Endothelial cell of umbilical vein (primary cell): ENCODE measurements at regions not wholly inside any gene's neighbourhood (a gene's known extent, or its start where the extent isn't known, plus 50 kb on each side); places are given as distances from the start of the nearest gene placed in this dataset.

ENCODE experiments used
- BruUV-seq: library from RNA; stranded (reverse); fragments of 400-500 nt; replicated peaks from 2 replicates; lab custom pipeline; 2021; lab: Mats Ljungman, UMichigan
- CTCF ChIA-PET: fragments of 300-600, 350-600 bp; sonication (Branson Sonifier 250); formaldehyde crosslinking; loops from one replicate; lab custom pipeline; 2021; ENCODE audit warnings: antibody characterized with exemption, inconsistent platforms; lab: Charles Lee
- POLR2A ChIA-PET: fragments of 300-600, 350-600 bp; sonication (Branson Sonifier 250); formaldehyde crosslinking; loops from one replicate; lab custom pipeline; 2021; ENCODE audit warnings: antibody characterized with exemption, inconsistent platforms; lab: Charles Lee
- DNase-seq: peaks from one replicate; pipeline ENCODE4 v3.0.0-alpha.2; 2011; ENCODE audit warnings: low read depth, low spot score
- FAIRE-seq: peaks from 2 replicates; lab custom pipeline; 2011; peaks lifted over from hg19 to GRCh38; lab: Jason Lieb, UNC
- H2AFZ ChIP-seq: 2 replicates; pipeline ENCODE4 v1.6.0; 2012; ENCODE audit warnings: low read depth, low read length, control low read depth, inconsistent platforms
- H3K27ac ChIP-seq: 2 replicates; pipeline ENCODE4 v1.5.1; 2011; ENCODE audit warnings: low read depth, mild to moderate bottlenecking, control low read depth, low read length, moderate library complexity; ENCODE audit not compliant: insufficient read depth
- H3K27me3 ChIP-seq, 2 experiments: 2 replicates each; pipeline versions ENCODE4 v1.6.0 to v1.6.1; 2011; ENCODE audit warnings: low read length in 2 of 2, mixed read lengths in 1 of 2; ENCODE audit not compliant: control insufficient read depth in 2 of 2, insufficient read depth in 2 of 2
- H3K36me3 ChIP-seq, 2 experiments: 2 replicates in 1 of 2; 3 replicates in 1 of 2; pipeline ENCODE4 v1.5.1; 2011; ENCODE audit warnings: low read length in 2 of 2, mild to moderate bottlenecking in 1 of 2, moderate library complexity in 1 of 2; ENCODE audit not compliant: control insufficient read depth in 2 of 2, insufficient read depth in 2 of 2; ENCODE audit errors: extremely low read depth in 1 of 2
- H3K4me1 ChIP-seq: 3 replicates; pipeline ENCODE4 v1.5.1; 2011; ENCODE audit warnings: mild to moderate bottlenecking, low read length; ENCODE audit not compliant: control insufficient read depth, insufficient read depth; ENCODE audit errors: extremely low read depth
- H3K4me2 ChIP-seq: 2 replicates; pipeline ENCODE4 v1.6.1; 2011; ENCODE audit warnings: low read length, control low read depth, mixed read lengths; ENCODE audit not compliant: insufficient read depth
- H3K4me3 ChIP-seq, 3 experiments: fragments of 200-600 bp in 1 of 3; sonication (generic), shearing (Covaris generic) in 1 of 3; replicated peaks in 1 of 3; 2 replicates each; pipeline ENCODE4 v1.5.1; 2011 to 2016; ENCODE audit warnings: control low read depth in 3 of 3, low read length in 3 of 3, mild to moderate bottlenecking in 2 of 3, inconsistent platforms in 1 of 3, low read depth in 1 of 3, moderate library complexity in 1 of 3; ENCODE audit not compliant: insufficient read depth in 1 of 3
- H3K79me2 ChIP-seq: 2 replicates; pipeline ENCODE4 v1.6.0; 2012; ENCODE audit warnings: low read length, inconsistent platforms; ENCODE audit not compliant: control insufficient read depth, insufficient read depth
- H3K9ac ChIP-seq: replicated peaks from 2 replicates; pipeline ENCODE3; 2011; ENCODE audit warnings: low read length, control low read depth; ENCODE audit not compliant: insufficient read depth; ENCODE audit errors: extremely low read depth
- H3K9me1 ChIP-seq: replicated peaks from 3 replicates; pipeline ENCODE4 v1.6.0; 2011; ENCODE audit warnings: mild to moderate bottlenecking, low read length; ENCODE audit not compliant: control insufficient read depth, insufficient read depth; ENCODE audit errors: extremely low read depth
- H3K9me3 ChIP-seq: replicated peaks from 2 replicates; pipeline ENCODE4 v1.5.1; 2012; ENCODE audit warnings: low read length, inconsistent platforms; ENCODE audit not compliant: control insufficient read depth, insufficient read depth
- H4K20me1 ChIP-seq: replicated peaks from 2 replicates; pipeline ENCODE3; 2011; ENCODE audit warnings: mild to moderate bottlenecking, low read length; ENCODE audit not compliant: control insufficient read depth, insufficient read depth; ENCODE audit errors: extremely low read depth
- CTCF ChIP-seq, 2 donors: IDR thresholded peaks; 1 replicate in 1 of 2; 2 replicates in 1 of 2; pipeline ENCODE4 v1.5.1; 2011; ENCODE audit warnings: low read length in 2 of 2, mild to moderate bottlenecking in 2 of 2, moderate library complexity in 2 of 2, control low read depth in 1 of 2, inconsistent platforms in 1 of 2, low read depth in 1 of 2; ENCODE audit not compliant: insufficient read depth in 1 of 2; ENCODE audit errors: extremely low read depth in 1 of 2
- EZH2 ChIP-seq: IDR thresholded peaks from 2 replicates; pipeline ENCODE4 v1.6.1; 2012; ENCODE audit warnings: borderline replicate concordance, low read depth, mild to moderate bottlenecking, moderate library complexity, low read length, inconsistent platforms; ENCODE audit not compliant: severe bottlenecking
- FOS ChIP-seq: IDR thresholded peaks from 2 replicates; pipeline ENCODE4 v1.6.1; 2011; ENCODE audit warnings: mild to moderate bottlenecking, low read length, moderate library complexity, borderline replicate concordance; ENCODE audit not compliant: insufficient read depth
- GATA2 ChIP-seq: IDR thresholded peaks from 2 replicates; pipeline ENCODE4 v1.7.0; 2011; ENCODE audit warnings: low read depth, mild to moderate bottlenecking, moderate library complexity, mixed read lengths, low read length; ENCODE audit not compliant: insufficient read length, insufficient read depth
- JUN ChIP-seq: IDR thresholded peaks from 2 replicates; pipeline ENCODE4 v1.6.1; 2011; ENCODE audit warnings: borderline replicate concordance, low read depth; ENCODE audit not compliant: insufficient read length, insufficient read depth
- MAX ChIP-seq: IDR thresholded peaks from 2 replicates; pipeline ENCODE4 v1.6.1; 2011; ENCODE audit not compliant: insufficient read depth, insufficient read length
- MYC ChIP-seq: IDR thresholded peaks from one replicate; pipeline ENCODE4 v1.6.1; 2011; ENCODE audit warnings: mild to moderate bottlenecking, low read depth, low read length
- POLR2A ChIP-seq: IDR thresholded peaks from 2 replicates; pipeline ENCODE4 v1.6.1; 2012; ENCODE audit warnings: low read depth, mild to moderate bottlenecking, control low read depth, low read length
- POLR2AphosphoS5 ChIP-seq: IDR thresholded peaks from 2 replicates; pipeline ENCODE4 v1.6.1; 2012; ENCODE audit warnings: low read depth, mild to moderate bottlenecking, control low read depth, low read length, moderate library complexity; ENCODE audit not compliant: insufficient read depth
- dilution Hi-C: fragments of 300-500 bp; cut with MboI; formaldehyde crosslinking; loops from one replicate; pipeline ENCODE4 v1.15.0; 2019; ENCODE audit warnings: low sequenced_read_pairs; ENCODE audit not compliant: extremely low pct_ligation_motif_present
- intact Hi-C: fragments of 100-400 bp; cut with micrococcal nuclease; formaldehyde crosslinking; loops from one replicate; pipeline ENCODE4 v1.10.0; 2022

DNA sequence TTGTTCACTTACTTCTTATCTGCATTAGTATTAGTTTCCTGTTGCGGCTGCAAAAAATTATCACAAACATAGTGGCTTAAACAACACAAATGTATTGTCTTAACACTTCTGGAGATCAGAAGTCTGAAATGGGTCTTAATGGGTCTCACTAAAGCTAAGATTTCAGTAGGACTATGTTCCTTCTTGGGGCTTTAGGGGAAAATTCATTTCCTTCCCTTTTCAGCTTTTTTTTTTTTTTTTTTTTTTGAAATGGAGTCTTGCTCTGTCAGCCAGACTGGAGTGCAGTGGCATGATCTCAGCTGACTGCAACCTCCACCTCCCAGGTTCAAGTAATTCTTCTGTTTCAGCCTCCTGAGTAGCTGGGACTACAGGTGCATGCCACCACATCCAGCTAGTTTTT, 78.1 kb upstream of the KLF3 start:
- Histone ChIP-seq H3K9me1 (no peaks in the 10 kb centered on the region), H3K36me3 (no peaks in the 10 kb centered on the region), H2AFZ (no peak overlapping the region), H3K9me3 (no peaks in the 10 kb centered on the region), H4K20me1 (no peaks in the 10 kb centered on the region), H3K4me3 (no peak overlapping the region), H3K4me2 (no peak overlapping the region), H3K79me2 (no peaks in the 10 kb centered on the region), H3K27ac (no peak overlapping the region), H3K27me3 (peaks cover 0 to 4% of the 10 kb centered on the region in 2 experiments), H3K9ac (no peak overlapping the region), H3K4me1 (no peaks in the 10 kb centered on the region)
- dilution Hi-C loops (no loop called here), intact Hi-C loops (no loop called here)
- ChIA-PET CTCF (interaction anchor here (1.0 kb wide), 1 partner anchor 10 kb away, joined by 3 read pairs; no protein-coding TSS in a partner anchor), POLR2A (no interaction called here)
- DNase-seq, result no peak
- FAIRE-seq, result no peak
- no TSS peak for BruUV-seq
- TF ChIP-seq JUN (no peak), EZH2 (no peak), POLR2A (no peak), MYC (no peak), POLR2AphosphoS5 (no peak), MAX (no peak), FOS (no peak), GATA2 (no peak)

- no peak for FAIRE-seq
Observed at GRCh38 chr4:38587106-38587505, 76.9 kb upstream of the KLF3 start.

More at GRCh38 chr4:38587106-38587505, 76.9 kb upstream of the KLF3 start:
- Histone ChIP-seq H4K20me1 (no peaks in the 10 kb centered on the region), H3K9ac (no peak overlapping the region), H3K27ac (no peak overlapping the region), H3K27me3 (peaks cover 4% of the 10 kb centered on the region in 2 experiments), H3K9me3 (no peaks in the 10 kb centered on the region), H3K4me2 (no peak overlapping the region), H2AFZ (no peak overlapping the region), H3K79me2 (no peaks in the 10 kb centered on the region), H3K36me3 (no peaks in the 10 kb centered on the region), H3K4me1 (no peaks in the 10 kb centered on the region), H3K4me3 (no peak overlapping the region), H3K9me1 (no peaks in the 10 kb centered on the region)
- TF ChIP-seq POLR2A, result no peak
- TF ChIP-seq MAX, result no peak
- TF ChIP-seq GATA2, result no peak
- TF ChIP-seq FOS, result no peak
- TF ChIP-seq JUN, result no peak
- TF ChIP-seq POLR2AphosphoS5, result no peak
- no peak for TF ChIP-seq MYC
- TF ChIP-seq EZH2, result no peak
- no peak for TF ChIP-seq CTCF (IDR thresholded peaks at IDR 0.05; ENCODE audit: extremely low read depth in 1 of 2, insufficient read depth in 1 of 2, low read depth in 1 of 2, low read length in 2 of 2)
- dilution Hi-C loops (no loop called here), intact Hi-C loops (no loop called here)
- POLR2A ChIA-PET, result no interaction called here
- BruUV-seq, result no TSS peak
- CTCF ChIA-PET, result no interaction called here
- no peak for DNase-seq
